Esophagus squamous epithelium (tissue), 4 donors: ENCODE measurements at regions not wholly inside any gene's neighbourhood (a gene's known extent, or its start where the extent isn't known, plus 50 kb on each side); places are given as distances from the start of the nearest gene placed in this dataset.
"Not testable (repeated sequence)": the region's sequence is repeated elsewhere in the genome, so short reads cannot be mapped to it uniquely, and the experiment has no call there.

Experiments
- CTCF ChIP-seq, 6 experiments: fragments of 450-650 bp in 4 of 6; fragments of 200-600 bp in 2 of 6; sonication (generic) in 2 of 6; IDR thresholded peaks; one replicate each; pipeline ENCODE4 v1.5.1; 2016 to 2019; ENCODE audit warnings: antibody characterized with exemption in 6 of 6, mild to moderate bottlenecking in 4 of 6, moderate library complexity in 4 of 6
- POLR2A ChIP-seq, 4 donors: fragments of 450-650 bp; IDR thresholded peaks; one replicate each; pipeline ENCODE4 v1.6.1; 2017; ENCODE audit warnings: antibody characterized with exemption in 4 of 4, mild to moderate bottlenecking in 4 of 4, moderate library complexity in 3 of 4

- not testable (repeated sequence) for TF ChIP-seq CTCF, POLR2A (IDR thresholded peaks at IDR 0.05)
These were observed 1890.0 kb upstream of the CDH9 start for GRCh38 chr5:28928327-28928790.
